Karpas-422 (cell line): ENCODE measurements at regions not wholly inside any gene's neighbourhood (a gene's known extent, or its start where the extent isn't known, plus 50 kb on each side); places are given as distances from the start of the nearest gene placed in this dataset.
"Not testable (repeated sequence)": the region's sequence is repeated elsewhere in the genome, so short reads cannot be mapped to it uniquely, and the experiment has no call there.

Experiments
- DNase-seq: peaks from one replicate; pipeline ENCODE4 v3.0.0-alpha.2; 2015
- H2AFZ ChIP-seq: fragments of 200-600 bp; sonication (generic); 2 replicates; pipeline ENCODE4 v1.6.1; 2014; ENCODE audit warnings: antibody characterized with exemption, low read length, mixed read lengths
- H3K27ac ChIP-seq: fragments of 200-600 bp; sonication (generic); 2 replicates; pipeline ENCODE4 v1.5.1; 2014; ENCODE audit warnings: mild to moderate bottlenecking, low read length, moderate library complexity
- H3K27me3 ChIP-seq: fragments of 200-600 bp; sonication (generic); 2 replicates; pipeline ENCODE4 v1.6.1; 2014; ENCODE audit warnings: low read length, mixed read lengths
- H3K36me3 ChIP-seq: fragments of 200-600 bp; sonication (generic); 2 replicates; pipeline ENCODE4 v1.6.1; 2014; ENCODE audit warnings: low read length, mixed read lengths; ENCODE audit not compliant: insufficient read depth
- H3K4me1 ChIP-seq: fragments of 200-600 bp; sonication (generic); 2 replicates; pipeline ENCODE4 v1.6.1; 2014; ENCODE audit warnings: mild to moderate bottlenecking, low read length, mixed read lengths
- H3K4me2 ChIP-seq: fragments of 200-600 bp; sonication (generic); 2 replicates; pipeline ENCODE4 v1.6.1; 2014; ENCODE audit warnings: low read length, low read depth, mild to moderate bottlenecking; ENCODE audit not compliant: poor library complexity, severe bottlenecking
- H3K4me3 ChIP-seq: fragments of 200-600 bp; sonication (generic); 2 replicates; pipeline ENCODE4 v1.5.1; 2014; ENCODE audit warnings: mild to moderate bottlenecking, antibody characterized with exemption, low read length, mixed read lengths
- H3K79me2 ChIP-seq: fragments of 200-600 bp; sonication (generic); 2 replicates; pipeline ENCODE4 v1.6.1; 2014; ENCODE audit warnings: mild to moderate bottlenecking, low read length, mixed read lengths
- H3K9ac ChIP-seq: fragments of 200-600 bp; sonication (generic); 2 replicates; pipeline ENCODE4 v1.6.0; 2014; ENCODE audit warnings: low read length
- H3K9me2 ChIP-seq: fragments of 200-600 bp; sonication (generic), shearing (Covaris generic); replicated peaks from 2 replicates; pipeline ENCODE4 v1.6.0; 2014; ENCODE audit warnings: mild to moderate bottlenecking, low read length, moderate library complexity; ENCODE audit not compliant: insufficient read depth
- H3K9me3 ChIP-seq: fragments of 300-700, 200-600 bp; sonication (generic); 2 replicates; pipeline ENCODE4 v1.6.1; 2014; ENCODE audit warnings: low read length, mixed read lengths
- H4K20me1 ChIP-seq: fragments of 200-600 bp; sonication (generic); 2 replicates; pipeline ENCODE4 v1.6.1; 2014; ENCODE audit warnings: mild to moderate bottlenecking, antibody characterized with exemption, low read length, low read depth; ENCODE audit not compliant: insufficient read depth

DNA sequence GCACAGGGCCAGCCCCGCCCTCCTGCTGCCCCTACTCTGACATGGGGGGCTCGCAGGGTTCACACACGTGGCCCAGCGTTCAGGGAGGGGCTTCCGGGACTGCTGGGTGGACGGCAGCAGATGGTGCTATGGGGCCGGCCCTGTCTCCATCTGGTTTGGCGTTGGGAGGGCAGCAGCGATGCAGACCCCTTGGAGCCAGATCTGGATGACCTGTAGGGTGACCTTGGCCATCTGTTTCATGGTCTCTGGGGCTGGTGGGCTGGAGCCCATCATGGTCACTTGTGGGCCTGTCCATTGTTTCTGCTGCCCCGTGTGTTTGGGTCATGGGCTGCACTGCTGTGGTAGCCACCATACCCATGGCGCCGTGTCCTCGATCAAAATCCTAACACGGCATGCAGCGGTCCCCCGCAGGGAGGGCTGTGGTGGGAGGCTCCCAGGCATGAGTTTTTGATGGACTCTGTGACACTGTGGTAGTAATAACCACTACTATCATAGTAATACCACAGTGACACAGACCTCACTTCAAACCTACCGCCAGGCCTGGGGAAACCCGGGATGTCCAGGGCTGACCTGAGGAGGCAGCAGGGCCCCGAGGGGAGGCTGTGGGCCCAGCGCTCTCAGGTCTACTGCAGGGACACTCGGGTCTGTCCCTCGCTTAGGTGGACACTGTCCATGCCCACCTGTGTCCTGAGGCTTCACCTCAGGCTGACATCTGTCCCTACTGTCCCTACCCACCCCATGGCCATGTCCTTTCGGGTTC lies 359.4 kb downstream of the TMEM121 start:
- Histone ChIP-seq H3K79me2 (no peaks in the 10 kb centered on the region), H3K4me3 (no peak overlapping the region), H3K9me3 (no peaks in the 10 kb centered on the region), H3K4me1 (no peaks in the 10 kb centered on the region), H3K4me2 (no peak overlapping the region), H3K9ac (no peak overlapping the region), H3K27me3 (no peaks in the 10 kb centered on the region), H2AFZ (no peak overlapping the region), H3K9me2 (no peaks in the 10 kb centered on the region), H4K20me1 (no peaks in the 10 kb centered on the region), H3K27ac (no peak overlapping the region), H3K36me3 (no peaks in the 10 kb centered on the region)
- no peak for DNase-seq

DNA sequence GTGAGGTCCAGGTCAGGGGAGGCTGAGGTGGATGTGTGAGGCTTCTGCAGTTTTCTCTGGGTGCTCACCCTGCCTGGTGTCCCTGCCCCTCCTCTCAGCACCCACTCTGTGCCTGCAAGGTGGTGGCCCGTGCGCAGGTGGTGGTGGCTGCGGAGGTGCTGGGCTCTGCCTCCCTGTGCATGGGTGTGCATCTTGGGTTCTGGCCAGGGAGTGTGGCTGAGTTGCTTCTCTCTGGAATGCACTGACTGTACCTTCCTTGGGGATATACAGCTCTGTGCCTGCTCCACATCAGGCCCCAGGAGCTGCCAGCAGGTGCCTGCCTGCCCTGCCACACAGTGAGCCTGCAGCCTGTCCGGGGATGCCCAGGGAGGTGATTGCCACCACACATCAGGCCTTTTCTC lies 360.4 kb downstream of the TMEM121 start:
- not testable (repeated sequence) for H3K9me2 ChIP-seq, H3K9me3 ChIP-seq, H3K79me2 ChIP-seq, H3K36me3 ChIP-seq, H3K4me3 ChIP-seq, H3K9ac ChIP-seq, H3K27me3 ChIP-seq, DNase-seq, H3K27ac ChIP-seq, H3K4me1 ChIP-seq, H2AFZ ChIP-seq, H4K20me1 ChIP-seq, H3K4me2 ChIP-seq

DNA sequence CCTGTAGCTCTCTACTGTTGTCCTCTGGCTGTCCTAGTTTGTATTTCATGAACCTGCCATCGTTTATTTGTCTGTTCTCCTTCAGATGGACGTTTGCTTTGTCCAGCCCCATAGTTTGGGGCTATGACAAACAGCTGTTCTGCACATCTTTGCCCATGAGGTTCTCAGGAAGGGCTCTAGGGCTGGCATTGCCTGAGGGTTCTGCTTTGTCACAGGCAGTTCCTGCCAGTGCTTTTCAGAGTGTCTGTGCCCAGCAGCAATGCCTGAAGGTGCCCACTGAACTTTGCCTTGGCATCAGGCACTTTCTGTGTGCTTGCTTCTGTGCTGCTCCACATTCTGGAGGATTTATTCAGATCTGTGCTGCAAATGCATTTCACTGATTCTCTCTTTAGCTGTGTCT lies 361.3 kb downstream of the TMEM121 start:
- no peak overlapping the region for H3K4me3 ChIP-seq

DNA sequence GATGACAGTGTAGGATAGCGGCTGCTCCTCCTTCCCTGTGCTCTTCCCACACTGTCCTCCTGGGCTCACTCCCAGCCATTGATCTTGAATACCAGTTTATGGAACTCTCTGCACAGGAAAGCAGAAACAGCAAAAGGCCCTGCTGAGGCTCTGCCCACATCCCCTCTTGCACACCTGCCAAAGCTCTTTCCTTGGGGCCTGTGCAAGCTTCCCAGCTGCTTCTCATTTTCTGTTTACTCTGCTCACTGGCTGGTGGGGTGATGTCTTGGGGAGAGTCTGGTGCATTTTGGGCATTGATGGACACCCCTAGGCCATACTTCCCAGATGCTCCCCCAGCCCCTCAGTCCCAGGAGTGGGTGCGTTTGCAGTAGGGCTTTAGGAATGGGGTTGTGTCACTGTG lies 361.8 kb downstream of the TMEM121 start:
- H3K27me3 ChIP-seq: no peaks in the 10 kb centered on the region
- no peak for DNase-seq
- no peaks in the 10 kb centered on the region for H4K20me1 ChIP-seq
- H3K9ac ChIP-seq: no peak overlapping the region
- no peaks in the 10 kb centered on the region for H3K9me3 ChIP-seq
- H3K36me3 ChIP-seq: no peaks in the 10 kb centered on the region
- H3K4me3 ChIP-seq: no peak overlapping the region
- H3K4me1 ChIP-seq: no peaks in the 10 kb centered on the region
- H2AFZ ChIP-seq: no peak overlapping the region
- no peaks in the 10 kb centered on the region for H3K79me2 ChIP-seq
- H3K9me2 ChIP-seq: no peaks in the 10 kb centered on the region
- no peak overlapping the region for H3K27ac ChIP-seq
- no peak overlapping the region for H3K4me2 ChIP-seq

More for the DNA sequence above, 361.3 kb downstream of the TMEM121 start:
- no peaks in the 10 kb centered on the region for H3K9me3 ChIP-seq
- no peak for DNase-seq
- no peak overlapping the region for H2AFZ ChIP-seq
- no peaks in the 10 kb centered on the region for H3K4me1 ChIP-seq
- H3K9me2 ChIP-seq: no peaks in the 10 kb centered on the region
- H3K27ac ChIP-seq: no peak overlapping the region
- H3K27me3 ChIP-seq: no peaks in the 10 kb centered on the region
- no peaks in the 10 kb centered on the region for H3K36me3 ChIP-seq
- no peaks in the 10 kb centered on the region for H4K20me1 ChIP-seq
- no peak overlapping the region for H3K9ac ChIP-seq
- no peaks in the 10 kb centered on the region for H3K79me2 ChIP-seq
- no peak overlapping the region for H3K4me2 ChIP-seq

DNA sequence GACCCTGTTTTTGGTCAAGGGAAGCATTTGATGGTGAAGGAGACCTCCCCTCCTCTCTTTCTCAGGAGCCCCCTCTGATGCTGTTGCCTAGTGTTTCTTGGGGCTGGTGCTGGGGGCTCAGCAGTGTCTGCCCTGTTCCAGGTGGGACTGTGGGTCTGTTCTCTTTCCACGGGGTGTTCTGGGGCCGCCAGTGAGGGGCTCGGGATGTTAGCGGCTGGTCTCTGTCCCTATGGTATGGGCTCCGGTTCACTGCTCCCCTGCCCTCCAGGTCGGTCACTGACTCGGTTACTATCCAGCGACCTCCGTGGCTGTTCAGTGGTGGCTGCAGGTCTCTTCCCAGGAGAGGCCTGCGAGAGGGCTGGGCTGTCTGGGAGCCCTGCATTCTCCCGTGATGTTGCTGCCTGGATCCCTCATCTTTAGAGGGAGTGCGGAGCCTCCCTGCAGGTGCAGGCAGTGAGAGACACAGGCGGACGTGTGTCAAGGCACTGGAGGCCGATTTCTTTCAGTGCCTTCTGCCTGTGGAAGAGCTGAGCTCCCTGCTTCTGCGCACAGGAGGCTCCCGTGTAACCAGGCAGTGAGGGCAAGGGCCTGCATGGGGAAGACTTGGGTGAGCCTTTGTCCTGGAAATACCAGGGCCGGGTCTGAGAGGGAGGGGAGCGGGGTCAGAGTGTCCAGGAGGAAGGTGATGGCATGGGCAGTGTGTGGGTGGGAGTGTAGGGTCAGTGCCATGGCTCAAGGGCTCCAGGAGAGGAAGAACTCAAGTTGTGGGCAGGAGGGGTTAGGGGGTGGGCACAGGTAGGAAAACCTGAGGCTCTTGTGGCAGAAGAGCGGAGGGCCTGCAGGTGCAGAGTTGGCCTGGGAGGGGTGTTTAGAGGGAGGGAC lies 362.6 kb downstream of the TMEM121 start:
- no peaks in the 10 kb centered on the region for H3K9me2 ChIP-seq
- no peak overlapping the region for H3K4me3 ChIP-seq
- no peaks in the 10 kb centered on the region for H3K36me3 ChIP-seq
- no peaks in the 10 kb centered on the region for H3K9me3 ChIP-seq
- no peaks in the 10 kb centered on the region for H4K20me1 ChIP-seq
- H2AFZ ChIP-seq: no peak overlapping the region
- no peaks in the 10 kb centered on the region for H3K4me1 ChIP-seq
- H3K79me2 ChIP-seq: no peaks in the 10 kb centered on the region
- no peaks in the 10 kb centered on the region for H3K27me3 ChIP-seq
- H3K27ac ChIP-seq: no peak overlapping the region
- no peak overlapping the region for H3K4me2 ChIP-seq
- no peak overlapping the region for H3K9ac ChIP-seq
- DNase-seq: no peak

- Histone ChIP-seq H3K9ac (no peak overlapping the region), H3K79me2 (no peaks in the 10 kb centered on the region), H3K4me3 (no peak overlapping the region), H3K27ac (no peak overlapping the region), H3K9me2 (no peaks in the 10 kb centered on the region), H3K36me3 (no peaks in the 10 kb centered on the region), H3K4me2 (no peak overlapping the region), H3K4me1 (no peaks in the 10 kb centered on the region), H3K27me3 (no peaks in the 10 kb centered on the region), H3K9me3 (no peaks in the 10 kb centered on the region), H4K20me1 (no peaks in the 10 kb centered on the region), H2AFZ (no peak overlapping the region)
- no peak for DNase-seq
These were observed 363.5 kb downstream of the TMEM121 start for GRCh38 chr14:105889666-105890473.

DNA sequence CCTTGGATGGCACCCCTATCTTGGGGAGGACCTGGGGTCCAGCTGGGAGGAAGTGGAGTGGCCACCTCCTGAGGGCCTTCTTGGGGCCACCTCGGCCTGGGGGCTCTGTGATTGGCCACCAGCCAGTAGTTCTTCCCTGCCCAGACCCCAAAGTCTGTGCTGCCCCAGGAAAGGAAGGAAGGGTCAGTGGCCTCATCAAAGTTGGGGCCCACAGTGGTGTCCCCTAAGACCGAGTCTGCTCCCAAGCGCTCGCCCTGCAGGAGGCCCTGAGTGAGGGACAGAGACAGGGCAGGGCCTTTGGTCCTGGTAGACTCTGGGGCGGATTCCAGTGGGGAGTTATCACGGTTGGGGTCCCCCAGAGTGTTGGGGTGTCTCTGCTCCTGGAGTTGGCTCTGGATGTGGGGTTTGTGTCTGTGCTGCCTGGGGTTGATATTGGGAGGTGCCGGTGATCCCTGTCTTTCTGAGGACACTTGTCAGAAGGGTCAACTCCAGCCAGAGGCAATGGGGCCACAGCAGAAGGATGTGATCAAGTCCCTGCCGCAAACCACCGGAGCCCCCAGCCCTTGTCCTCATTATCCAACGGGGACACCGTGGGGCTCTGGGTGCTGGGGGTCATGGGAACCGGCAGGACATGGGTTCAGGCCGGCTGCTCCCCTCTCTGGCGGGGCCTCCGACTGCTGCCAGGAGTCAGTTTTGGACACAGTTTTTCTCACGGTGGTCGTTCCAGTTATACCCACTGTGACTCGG lies 364.3 kb downstream of the TMEM121 start:
- Histone ChIP-seq H3K9ac (no peak overlapping the region), H3K27me3 (no peaks in the 10 kb centered on the region), H2AFZ (no peak overlapping the region), H3K9me3 (no peaks in the 10 kb centered on the region), H3K27ac (no peak overlapping the region), H4K20me1 (no peaks in the 10 kb centered on the region), H3K4me3 (no peak overlapping the region), H3K36me3 (no peaks in the 10 kb centered on the region), H3K79me2 (no peaks in the 10 kb centered on the region), H3K4me1 (no peaks in the 10 kb centered on the region), H3K4me2 (no peak overlapping the region), H3K9me2 (no peaks in the 10 kb centered on the region)
- DNase-seq: no peak
